HepG2 (cell line): ENCODE measurements at regions not wholly inside any gene's neighbourhood (a gene's known extent, or its start where the extent isn't known, plus 50 kb on each side); places are given as distances from the start of the nearest gene placed in this dataset.
A peak's percentile ranks its signal among the peaks of the same experiment; 100 is the strongest.

Source experiments
- ATAC-seq: fragments of 200-7000 bp; cut with Tn5 transposase; 3 replicates; pipeline ENCODE4 v1.9.1; 2020; ENCODE audit warnings: mild to moderate bottlenecking, moderate library complexity
- BruUV-seq: library from RNA; stranded (reverse); fragments of 400-500 nt; replicated peaks from 2 replicates; lab custom pipeline; 2021; lab: Mats Ljungman, UMichigan
- CTCF ChIA-PET: fragments of 300-600 bp; formaldehyde crosslinking; extraction: SDS; loops from one replicate; lab custom pipeline; 2021; ENCODE audit warnings: low total read pairs, inconsistent platforms, low intra/inter-chr PET ratio; lab: Yijun Ruan, JAX
- POLR2A ChIA-PET: fragments of 350-600 bp; sonication (Branson Sonifier 250); formaldehyde crosslinking; loops from one replicate; lab custom pipeline; 2020; ENCODE audit warnings: antibody characterized with exemption, inconsistent platforms; lab: Yijun Ruan, JAX
- DNase-seq: peaks from one replicate; pipeline ENCODE4 v3.0.0-alpha.2; 2015; ENCODE audit warnings: low spot score
- FAIRE-seq: peaks from 3 replicates; lab custom pipeline; 2011; peaks lifted over from hg19 to GRCh38; lab: Jason Lieb, UNC
- H2AFZ ChIP-seq: one replicate; pipeline ENCODE4 v1.6.1; 2011; ENCODE audit warnings: low read length, inconsistent platforms
- H3K27ac ChIP-seq: fragments of 300-600 bp; 3 replicates; pipeline ENCODE4 v1.8.0; 2011; ENCODE audit warnings: mixed run types, mild to moderate bottlenecking, mixed read lengths, low read length, inconsistent platforms; ENCODE audit not compliant: insufficient read depth; ENCODE audit errors: extremely low read length
- H3K27me3 ChIP-seq, 2 experiments: fragments of 200-600 bp in 1 of 2; 2 replicates in 1 of 2; 3 replicates in 1 of 2; pipeline versions ENCODE4 v1.6.0 to v1.8.0; 2011; ENCODE audit warnings: low read length in 2 of 2, mild to moderate bottlenecking in 2 of 2, moderate library complexity in 2 of 2, inconsistent platforms in 1 of 2; ENCODE audit not compliant: insufficient read depth in 2 of 2, control insufficient read depth in 1 of 2
- H3K36me3 ChIP-seq, 2 experiments: fragments of 200-600 bp in 1 of 2; replicated peaks in 1 of 2; 2 replicates in 1 of 2; 3 replicates in 1 of 2; pipeline versions ENCODE4 v1.5.1 to v1.8.0; 2011; ENCODE audit warnings: low read length in 2 of 2, inconsistent platforms in 1 of 2; ENCODE audit not compliant: insufficient read depth in 2 of 2, control insufficient read depth in 1 of 2
- H3K4me1 ChIP-seq: 2 replicates; pipeline ENCODE4 v1.5.1; 2012; ENCODE audit warnings: low read length, inconsistent platforms; ENCODE audit not compliant: insufficient read depth
- H3K4me2 ChIP-seq: 2 replicates; pipeline ENCODE4 v1.6.0; 2011; ENCODE audit warnings: low read depth, low read length, inconsistent platforms
- H3K4me3 ChIP-seq, 3 experiments: fragments of 200-600 bp in 1 of 3; sonication (generic), shearing (Covaris generic) in 1 of 3; replicated peaks in 1 of 3; 2 replicates each; pipeline ENCODE4 v1.5.1; 2011 to 2016; ENCODE audit warnings: low read length in 3 of 3, inconsistent platforms in 2 of 3, low read depth in 2 of 3, mild to moderate bottlenecking in 2 of 3, control low read depth in 1 of 3, mixed read lengths in 1 of 3; ENCODE audit not compliant: insufficient read depth in 1 of 3
- H3K79me2 ChIP-seq: one replicate; pipeline ENCODE4 v1.6.1; 2011; ENCODE audit warnings: low read length, inconsistent platforms; ENCODE audit not compliant: insufficient read depth
- H3K9ac ChIP-seq: 2 replicates; pipeline ENCODE4 v1.6.0; 2011; ENCODE audit warnings: mild to moderate bottlenecking, low read depth, low read length, inconsistent platforms; ENCODE audit not compliant: insufficient read depth
- H3K9me3 ChIP-seq: 2 replicates; pipeline ENCODE4 v1.5.1; 2012; ENCODE audit warnings: mild to moderate bottlenecking, low read length
- H4K20me1 ChIP-seq: 2 replicates; pipeline ENCODE4 v1.6.0; 2011; ENCODE audit warnings: inconsistent platforms, mild to moderate bottlenecking, low read length, moderate library complexity; ENCODE audit not compliant: insufficient read depth
- ARNT ChIP-seq: fragments of 450-650 bp; IDR thresholded peaks from 2 replicates; pipeline ENCODE4 v1.6.1; 2017
- CSRNP2 ChIP-seq: sonication (generic); formaldehyde crosslinking; conservative IDR thresholded peaks from 2 replicates; pipeline ENCODE4 v1.8.0; 2022; ENCODE audit warnings: low read depth, missing genetic modification reagents
- CTCF ChIP-seq: sonication (generic); formaldehyde crosslinking; IDR thresholded peaks from 2 replicates; pipeline ENCODE4 v1.5.0; 2020; ENCODE audit warnings: mild to moderate bottlenecking, missing genetic modification reagents, moderate library complexity
- GABPA ChIP-seq, 2 experiments: IDR thresholded peaks; 2 replicates each; pipeline ENCODE4 v1.6.1; 2011 to 2016; ENCODE audit warnings: low read depth in 2 of 2, low read length in 1 of 2, missing biosample characterization in 1 of 2, missing genetic modification characterization in 1 of 2
- GATAD2A ChIP-seq: IDR thresholded peaks from 2 replicates; pipeline ENCODE4 v1.6.1; 2016
- GRHL1 ChIP-seq: sonication (generic); formaldehyde crosslinking; conservative IDR thresholded peaks from 2 replicates; pipeline ENCODE4 v1.8.0; 2022; ENCODE audit warnings: missing genetic modification reagents
- MEF2D ChIP-seq: sonication (generic); formaldehyde crosslinking; IDR thresholded peaks from 2 replicates; pipeline ENCODE4 v1.5.1; 2020; ENCODE audit warnings: mild to moderate bottlenecking, missing genetic modification reagents
- PATZ1 ChIP-seq: sonication (generic); formaldehyde crosslinking; IDR thresholded peaks from 2 replicates; pipeline ENCODE4 v1.4.0; 2020; ENCODE audit warnings: missing genetic modification reagents
- PHF21A ChIP-seq: sonication (generic); formaldehyde crosslinking; IDR thresholded peaks from 2 replicates; pipeline ENCODE4 v1.5.0; 2020; ENCODE audit warnings: mild to moderate bottlenecking, missing genetic modification reagents
- RFX3 ChIP-seq: IDR thresholded peaks from 2 replicates; pipeline ENCODE4 v1.6.1; 2016; ENCODE audit warnings: missing biosample characterization, missing genetic modification reagents
- SALL1 ChIP-seq: sonication (generic); formaldehyde crosslinking; IDR thresholded peaks from 2 replicates; pipeline ENCODE4 v1.8.0; 2022; ENCODE audit warnings: mild to moderate bottlenecking, missing genetic modification reagents
- SAP130 ChIP-seq: IDR thresholded peaks from 2 replicates; pipeline ENCODE4 v1.6.1; 2016; ENCODE audit warnings: low read depth
- SIN3A ChIP-seq: IDR thresholded peaks from 2 replicates; pipeline ENCODE4 v1.6.1; 2011; ENCODE audit warnings: low read depth, mild to moderate bottlenecking, control low read depth, low read length, borderline replicate concordance
- SP5 ChIP-seq: IDR thresholded peaks from 2 replicates; pipeline ENCODE4 v1.6.1; 2016; ENCODE audit warnings: low read depth, borderline replicate concordance
- WGBS: methylation state at CpG from one replicate; pipeline ENCODE4 v1.1.6; 2017; ENCODE audit warnings: low lambda C conversion rate; 5-methylcytosine and 5-hydroxymethylcytosine counted together
- in situ Hi-C: cut with HindIII; loops from 2 replicates; pipeline ENCODE4 v1.10.0; 2017; ENCODE audit warnings: low pct_unique_long_range_greater_than_20kb; ENCODE audit not compliant: extremely low pct_ligation_motif_present
- intact Hi-C: fragments of 100-400 bp; cut with micrococcal nuclease; formaldehyde crosslinking; loops from one replicate; pipeline ENCODE4 v1.10.0; 2022; ENCODE audit not compliant: unreplicated experiment

GRCh38 chr7:361680-362401 is 71.9 kb downstream of the FOXL3 start (continued):
- TF ChIP-seq GRHL1 (CRISPR knock-in tag) (no peak), SIN3A (no peak)

- no TSS peak for BruUV-seq
- H3K9ac ChIP-seq, result peak overlapping the region; percentile 52
- H3K4me1 ChIP-seq, result peaks cover 45% of the 10 kb centered on the region
- ATAC-seq (peak; percentile 15; the same call in 1 of the 3 replicates), DNase-seq (no peak), FAIRE-seq (peak; percentile 59)
- peak overlapping the region; percentile 77 for H3K4me2 ChIP-seq
- CTCF ChIA-PET, result no interaction called here
- in situ Hi-C loops (no loop called here), intact Hi-C loops (no loop called here)
- 25% methylated on average over 23 of the region's 23 CpGs for WGBS
- H3K36me3 ChIP-seq, result no peaks in the 10 kb centered on the region
- peaks cover 7 to 42% of the 10 kb centered on the region in 2 experiments; a peak in 4 of 5 replicates for H3K27me3 ChIP-seq
- peak overlapping the region; percentile 15 to 35 (median 27); a peak in 3 of 6 replicates for H3K4me3 ChIP-seq
- peaks cover 6% of the 10 kb centered on the region; the same call in 1 of the 2 replicates for H3K9me3 ChIP-seq
- H4K20me1 ChIP-seq, result no peaks in the 10 kb centered on the region
- POLR2A ChIA-PET, result interaction anchor here (1.8 kb wide), 2 partner anchors 9 to 110 kb away, joined by 4 to 5 read pairs; no protein-coding TSS in a partner anchor
- H3K79me2 ChIP-seq, result no peaks in the 10 kb centered on the region
- no peak overlapping the region for H3K27ac ChIP-seq
- no peak overlapping the region for H2AFZ ChIP-seq
- TF ChIP-seq PHF21A (CRISPR knock-in tag) (0 out of 2 replicates have a peak, but pooled peaks have one; percentile 24), GATAD2A (CRISPR knock-in tag) (peak; percentile 39; the same call in 1 of the 2 replicates), CTCF (peak; percentile 23; the same call in 1 of the 2 replicates), GABPA (IDR thresholded peaks at IDR 0.05; ENCODE audit: low read depth, low read length) (no peak), GABPA (CRISPR knock-in tag; IDR thresholded peaks at IDR 0.05; ENCODE audit: low read depth) (peak; percentile 49; the same call in 1 of the 2 replicates), PATZ1 (peak; percentile 54; the same call in 1 of the 2 replicates), SAP130 (CRISPR knock-in tag) (peak; percentile 18; the same call in 1 of the 2 replicates), RFX3 (CRISPR knock-in tag) (no peak), SALL1 (CRISPR knock-in tag) (0 out of 2 replicates have a peak, but pooled peaks have one; percentile 18), MEF2D (CRISPR knock-in tag) (no peak), CSRNP2 (no peak), SP5 (CRISPR knock-in tag) (peak; percentile 54; the same call in 1 of the 2 replicates), ARNT (no peak)
These were observed 72.6 kb downstream of the FOXL3 start for GRCh38 chr7:362402-363096.
